ENCODE measurements at regions not wholly inside any gene's neighbourhood (a gene's known extent, or its start where the extent isn't known, plus 50 kb on each side); places are given as distances from the start of the nearest gene placed in this dataset.

DNA sequence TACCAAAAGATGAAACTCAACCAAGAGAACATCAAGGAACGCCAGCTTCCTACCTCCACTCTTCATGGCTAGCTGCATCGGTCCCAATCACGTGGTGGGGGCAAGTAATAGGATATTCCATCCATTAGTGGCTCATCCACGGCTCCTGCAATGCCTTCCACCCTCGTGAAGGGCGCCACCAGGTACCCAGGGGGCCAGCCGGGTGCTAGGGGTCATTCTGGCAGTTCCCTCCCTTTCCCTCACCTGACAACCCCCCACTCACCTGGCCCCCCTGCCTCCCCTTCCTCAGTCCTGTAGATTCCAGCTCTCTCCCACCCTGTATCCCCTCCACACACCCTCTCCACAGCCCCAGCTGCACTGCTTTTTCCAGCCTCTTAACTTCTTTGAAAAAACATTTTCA is 161.9 kb downstream of the URI1 start:
- H3K4me3 ChIP-seq (ENCODE audit: low read length), result no peak overlapping the region
- no peak for DNase-seq
- H4K8ac ChIP-seq (ENCODE audit: low read depth, low read length), result no peak overlapping the region
- H3K79me1 ChIP-seq (ENCODE audit: low read length), result no peaks in the 10 kb centered on the region
- H3K27me3 ChIP-seq (ENCODE audit: insufficient read depth, low read length, poor library complexity), result no peaks in the 10 kb centered on the region
- H3K4me1 ChIP-seq (ENCODE audit: control insufficient read depth, low read depth, low read length), result no peaks in the 10 kb centered on the region
- no peak overlapping the region for H3K4me2 ChIP-seq (ENCODE audit: low read length)
- no peaks in the 10 kb centered on the region for H3K79me2 ChIP-seq (ENCODE audit: control insufficient read depth, insufficient read depth, low read length)
- H3K27ac ChIP-seq (ENCODE audit: low read depth, low read length), result no peak overlapping the region
- H2AK5ac ChIP-seq (ENCODE audit: low read length), result no peak overlapping the region
- H2BK5ac ChIP-seq (ENCODE audit: low read length), result no peak overlapping the region
- no peak overlapping the region for H4K5ac ChIP-seq (ENCODE audit: low read length)
- no peak overlapping the region for H2BK15ac ChIP-seq (replicated peaks; ENCODE audit: low read depth)
- H3K23ac ChIP-seq (ENCODE audit: low read length), result no peak overlapping the region
- no peak overlapping the region for H3K18ac ChIP-seq (ENCODE audit: low read length)
- no peak overlapping the region for H3K9ac ChIP-seq (ENCODE audit: low read length)
- no peak overlapping the region for H3K56ac ChIP-seq (ENCODE audit: low read length)
- no peak overlapping the region for H2BK120ac ChIP-seq (ENCODE audit: low read depth, low read length)
- no CpG with 5 or more reads among the region's 7 CpGs for WGBS (ENCODE audit: extremely low coverage, insufficient coverage, low lambda C conversion rate)
- H3K36me3 ChIP-seq (ENCODE audit: control insufficient read depth, insufficient read depth, low read length), result no peaks in the 10 kb centered on the region
- H3K4ac ChIP-seq (ENCODE audit: low read depth, low read length), result no peak overlapping the region

DNA sequence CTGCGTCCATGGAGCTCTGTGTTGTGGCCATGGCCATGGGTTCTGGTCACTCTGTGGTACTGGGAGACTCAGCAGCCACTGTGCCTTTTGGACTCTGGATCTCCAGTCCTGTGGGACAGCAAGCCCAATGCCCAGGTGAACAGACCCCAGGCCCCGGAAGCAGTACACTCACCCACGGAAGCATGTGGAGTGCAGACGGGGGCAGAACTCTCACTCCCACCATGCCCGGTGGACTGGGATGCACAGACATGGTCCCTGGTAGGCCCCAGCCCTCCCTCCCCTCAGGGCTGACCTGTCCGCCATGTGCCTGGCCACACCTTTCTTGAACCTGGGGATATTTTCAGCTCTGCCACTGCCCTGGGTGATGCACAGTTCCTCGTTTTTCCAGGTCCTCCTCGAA is 163.3 kb downstream of the URI1 start:
- H3K27ac ChIP-seq (ENCODE audit: low read depth, low read length), result no peak overlapping the region
- no peak overlapping the region for H3K4me2 ChIP-seq (ENCODE audit: low read length)
- no peaks in the 10 kb centered on the region for H3K27me3 ChIP-seq (ENCODE audit: insufficient read depth, low read length, poor library complexity)
- no peak overlapping the region for H4K8ac ChIP-seq (ENCODE audit: low read depth, low read length)
- no peak overlapping the region for H3K18ac ChIP-seq (ENCODE audit: low read length)
- no peak overlapping the region for H3K23ac ChIP-seq (ENCODE audit: low read length)
- H2BK15ac ChIP-seq (replicated peaks; ENCODE audit: low read depth), result no peak overlapping the region
- no peak overlapping the region for H3K9ac ChIP-seq (ENCODE audit: low read length)
- no peak overlapping the region for H3K56ac ChIP-seq (ENCODE audit: low read length)
- H4K5ac ChIP-seq (ENCODE audit: low read length), result no peak overlapping the region
- WGBS (ENCODE audit: extremely low coverage, insufficient coverage, low lambda C conversion rate), result no CpG with 5 or more reads among the region's 8 CpGs
- H2AK5ac ChIP-seq (ENCODE audit: low read length), result no peak overlapping the region
- H2BK5ac ChIP-seq (ENCODE audit: low read length), result no peak overlapping the region
- no peak overlapping the region for H2BK120ac ChIP-seq (ENCODE audit: low read depth, low read length)
- no peak overlapping the region for H3K4ac ChIP-seq (ENCODE audit: low read depth, low read length)
- H3K79me2 ChIP-seq (ENCODE audit: control insufficient read depth, insufficient read depth, low read length), result no peaks in the 10 kb centered on the region
- no peak overlapping the region for H3K4me3 ChIP-seq (ENCODE audit: low read length)
- no peaks in the 10 kb centered on the region for H3K4me1 ChIP-seq (ENCODE audit: control insufficient read depth, low read depth, low read length)
- no peaks in the 10 kb centered on the region for H3K79me1 ChIP-seq (ENCODE audit: low read length)
- H3K36me3 ChIP-seq (ENCODE audit: control insufficient read depth, insufficient read depth, low read length), result no peaks in the 10 kb centered on the region
- DNase-seq, result no peak

DNA sequence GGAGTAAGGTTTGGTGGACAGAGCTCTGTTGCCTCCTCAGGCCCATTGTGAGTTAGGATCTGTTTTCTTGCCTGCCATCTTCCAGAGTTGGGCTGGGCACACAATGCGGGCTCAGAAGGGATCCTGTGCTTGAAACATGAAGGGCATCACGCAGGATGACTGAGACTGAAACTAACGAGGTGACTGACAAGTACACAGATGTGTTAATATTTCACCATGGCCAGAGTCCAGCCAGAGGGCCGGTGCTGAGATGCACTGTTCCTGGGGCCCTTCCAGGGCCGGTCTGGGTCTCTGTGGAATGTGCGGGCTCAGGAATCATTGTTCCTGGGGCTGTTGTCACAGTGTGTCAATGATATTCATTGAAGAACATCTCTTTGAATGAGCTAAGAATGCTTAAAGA is 163.7 kb downstream of the URI1 start:
- H2BK15ac ChIP-seq (replicated peaks; ENCODE audit: low read depth), result no peak overlapping the region
- H3K79me1 ChIP-seq (ENCODE audit: low read length), result no peaks in the 10 kb centered on the region
- no peak overlapping the region for H3K4me2 ChIP-seq (ENCODE audit: low read length)
- no peak overlapping the region for H3K27ac ChIP-seq (ENCODE audit: low read depth, low read length)
- no peak overlapping the region for H3K18ac ChIP-seq (ENCODE audit: low read length)
- no peak overlapping the region for H3K4me3 ChIP-seq (ENCODE audit: low read length)
- H2BK5ac ChIP-seq (ENCODE audit: low read length), result no peak overlapping the region
- H4K5ac ChIP-seq (ENCODE audit: low read length), result no peak overlapping the region
- WGBS (ENCODE audit: extremely low coverage, insufficient coverage, low lambda C conversion rate), result no CpG with 5 or more reads among the region's 6 CpGs
- H3K23ac ChIP-seq (ENCODE audit: low read length), result no peak overlapping the region
- no peak overlapping the region for H4K8ac ChIP-seq (ENCODE audit: low read depth, low read length)
- no peak for DNase-seq
- no peaks in the 10 kb centered on the region for H3K36me3 ChIP-seq (ENCODE audit: control insufficient read depth, insufficient read depth, low read length)
- no peaks in the 10 kb centered on the region for H3K4me1 ChIP-seq (ENCODE audit: control insufficient read depth, low read depth, low read length)
- H2AK5ac ChIP-seq (ENCODE audit: low read length), result no peak overlapping the region
- H3K4ac ChIP-seq (ENCODE audit: low read depth, low read length), result no peak overlapping the region
- no peaks in the 10 kb centered on the region for H3K79me2 ChIP-seq (ENCODE audit: control insufficient read depth, insufficient read depth, low read length)
- no peak overlapping the region for H3K9ac ChIP-seq (ENCODE audit: low read length)
- no peak overlapping the region for H3K56ac ChIP-seq (ENCODE audit: low read length)
- no peaks in the 10 kb centered on the region for H3K27me3 ChIP-seq (ENCODE audit: insufficient read depth, low read length, poor library complexity)
- H2BK120ac ChIP-seq (ENCODE audit: low read depth, low read length), result no peak overlapping the region

DNA sequence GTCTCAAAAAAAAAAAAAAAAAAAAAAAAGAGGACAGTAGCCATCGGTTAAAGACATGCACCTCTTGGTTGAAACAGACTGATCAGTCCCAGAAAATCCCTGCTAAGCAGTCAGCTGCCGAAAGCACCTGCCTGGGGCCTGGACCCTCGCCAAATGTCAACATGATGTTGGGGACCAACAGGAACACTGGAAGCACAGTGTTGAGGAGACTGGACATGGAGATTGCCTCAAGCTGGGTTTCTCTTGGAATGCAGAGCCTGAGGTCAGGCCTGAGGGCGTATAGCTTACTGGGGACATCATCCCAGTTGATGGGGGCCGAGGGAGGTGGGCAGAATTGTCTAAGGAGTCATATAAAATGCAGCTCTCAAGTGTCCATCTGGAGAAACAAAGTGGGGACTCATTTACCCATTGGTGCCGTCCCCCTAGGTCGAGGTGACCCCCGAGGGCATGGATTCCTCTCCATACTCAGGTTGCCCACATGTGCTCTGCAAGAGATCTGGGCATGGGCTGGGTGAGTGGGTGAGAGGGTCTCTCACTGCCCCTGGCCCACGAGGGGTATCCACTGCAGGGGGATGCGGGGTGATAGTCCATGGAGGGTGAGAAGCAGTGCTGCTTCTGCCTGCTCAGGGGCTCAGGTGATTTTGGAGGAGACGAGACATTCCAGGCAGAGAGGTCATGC is 164.5 kb downstream of the URI1 start:
- WGBS (ENCODE audit: extremely low coverage, insufficient coverage, low lambda C conversion rate), result no CpG with 5 or more reads among the region's 11 CpGs
- Histone ChIP-seq H2BK15ac (replicated peaks; ENCODE audit: low read depth) (no peak overlapping the region), H3K4me3 (ENCODE audit: low read length) (no peak overlapping the region), H2BK5ac (ENCODE audit: low read length) (no peak overlapping the region), H3K36me3 (ENCODE audit: control insufficient read depth, insufficient read depth, low read length) (no peaks in the 10 kb centered on the region), H2BK120ac (ENCODE audit: low read depth, low read length) (no peak overlapping the region), H3K79me2 (ENCODE audit: control insufficient read depth, insufficient read depth, low read length) (no peaks in the 10 kb centered on the region), H3K27ac (ENCODE audit: low read depth, low read length) (no peak overlapping the region), H3K23ac (ENCODE audit: low read length) (no peak overlapping the region), H3K79me1 (ENCODE audit: low read length) (no peaks in the 10 kb centered on the region), H3K4ac (ENCODE audit: low read depth, low read length) (no peak overlapping the region), H4K5ac (ENCODE audit: low read length) (no peak overlapping the region), H3K9ac (ENCODE audit: low read length) (no peak overlapping the region), H2AK5ac (ENCODE audit: low read length) (no peak overlapping the region), H3K4me1 (ENCODE audit: control insufficient read depth, low read depth, low read length) (no peaks in the 10 kb centered on the region), H3K18ac (ENCODE audit: low read length) (no peak overlapping the region), H3K56ac (ENCODE audit: low read length) (no peak overlapping the region), H3K4me2 (ENCODE audit: low read length) (no peak overlapping the region), H3K27me3 (ENCODE audit: insufficient read depth, low read length, poor library complexity) (no peaks in the 10 kb centered on the region), H4K8ac (ENCODE audit: low read depth, low read length) (no peak overlapping the region)
- DNase-seq, result no peak

DNA sequence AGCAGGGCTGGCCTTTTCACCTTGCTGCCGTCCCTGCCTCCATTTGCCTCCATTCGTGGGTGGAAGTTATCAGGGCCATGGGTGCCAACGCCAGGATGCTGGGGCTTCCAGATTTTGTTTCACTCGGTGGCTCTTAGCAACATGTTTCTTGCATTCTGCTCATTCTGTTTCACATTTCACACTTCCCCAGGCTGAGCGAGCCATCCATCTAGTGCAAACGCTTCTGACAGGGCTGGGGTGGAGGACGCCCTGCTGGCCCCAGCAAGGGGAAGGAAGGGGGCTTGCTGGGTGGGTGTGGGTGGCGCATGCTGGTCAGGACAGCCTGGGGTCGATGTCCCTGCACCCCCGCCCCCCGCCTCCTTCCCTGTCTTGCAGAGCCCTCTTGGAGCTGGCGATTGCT is 165.2 kb downstream of the URI1 start:
- Histone ChIP-seq H4K8ac (ENCODE audit: low read depth, low read length) (no peak overlapping the region), H3K4me3 (ENCODE audit: low read length) (no peak overlapping the region), H2BK120ac (ENCODE audit: low read depth, low read length) (no peak overlapping the region), H3K9ac (ENCODE audit: low read length) (no peak overlapping the region), H3K18ac (ENCODE audit: low read length) (no peak overlapping the region), H4K5ac (ENCODE audit: low read length) (no peak overlapping the region), H3K23ac (ENCODE audit: low read length) (no peak overlapping the region), H3K36me3 (ENCODE audit: control insufficient read depth, insufficient read depth, low read length) (no peaks in the 10 kb centered on the region), H3K4ac (ENCODE audit: low read depth, low read length) (no peak overlapping the region), H2BK5ac (ENCODE audit: low read length) (no peak overlapping the region), H3K27me3 (ENCODE audit: insufficient read depth, low read length, poor library complexity) (no peaks in the 10 kb centered on the region), H3K4me1 (ENCODE audit: control insufficient read depth, low read depth, low read length) (no peaks in the 10 kb centered on the region), H2AK5ac (ENCODE audit: low read length) (no peak overlapping the region), H2BK15ac (replicated peaks; ENCODE audit: low read depth) (no peak overlapping the region), H3K79me2 (ENCODE audit: control insufficient read depth, insufficient read depth, low read length) (no peaks in the 10 kb centered on the region), H3K56ac (ENCODE audit: low read length) (no peak overlapping the region), H3K4me2 (ENCODE audit: low read length) (no peak overlapping the region), H3K79me1 (ENCODE audit: low read length) (no peaks in the 10 kb centered on the region), H3K27ac (ENCODE audit: low read depth, low read length) (no peak overlapping the region)
- no peak for DNase-seq
- no CpG with 5 or more reads among the region's 12 CpGs for WGBS (ENCODE audit: extremely low coverage, insufficient coverage, low lambda C conversion rate)

DNA sequence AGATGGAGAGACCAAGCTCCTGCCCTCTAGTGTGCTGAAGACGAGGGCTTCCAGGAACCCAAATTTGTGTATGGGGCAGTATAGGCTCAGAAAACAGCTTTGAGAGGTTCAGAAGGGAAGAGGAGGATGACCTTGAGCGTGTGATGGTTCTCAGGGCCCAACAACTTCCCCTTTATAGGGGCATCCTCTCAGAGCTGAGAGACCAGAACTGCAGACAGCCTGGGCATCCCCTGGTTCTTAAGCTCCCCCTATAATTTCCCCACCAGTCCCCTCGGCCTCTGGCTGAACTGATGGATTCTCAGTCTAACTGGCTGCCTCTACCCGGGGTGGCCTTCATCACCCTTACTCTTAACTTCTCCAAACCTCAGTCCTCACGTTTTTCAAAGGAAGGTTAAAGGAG is 167.5 kb downstream of the URI1 start:
- no CpG with 5 or more reads among the region's 5 CpGs for WGBS (ENCODE audit: extremely low coverage, insufficient coverage, low lambda C conversion rate)
- Histone ChIP-seq H3K4me1 (ENCODE audit: control insufficient read depth, low read depth, low read length) (no peaks in the 10 kb centered on the region), H3K27me3 (ENCODE audit: insufficient read depth, low read length, poor library complexity) (no peaks in the 10 kb centered on the region), H3K23ac (ENCODE audit: low read length) (no peak overlapping the region), H3K56ac (ENCODE audit: low read length) (no peak overlapping the region), H3K4me3 (ENCODE audit: low read length) (no peak overlapping the region), H2BK15ac (replicated peaks; ENCODE audit: low read depth) (no peak overlapping the region), H3K4ac (ENCODE audit: low read depth, low read length) (no peak overlapping the region), H3K27ac (ENCODE audit: low read depth, low read length) (no peak overlapping the region), H2BK120ac (ENCODE audit: low read depth, low read length) (no peak overlapping the region), H3K18ac (ENCODE audit: low read length) (no peak overlapping the region), H2BK5ac (ENCODE audit: low read length) (no peak overlapping the region), H2AK5ac (ENCODE audit: low read length) (no peak overlapping the region), H3K79me2 (ENCODE audit: control insufficient read depth, insufficient read depth, low read length) (no peaks in the 10 kb centered on the region), H3K36me3 (ENCODE audit: control insufficient read depth, insufficient read depth, low read length) (no peaks in the 10 kb centered on the region), H3K79me1 (ENCODE audit: low read length) (no peaks in the 10 kb centered on the region), H3K9ac (ENCODE audit: low read length) (no peak overlapping the region), H3K4me2 (ENCODE audit: low read length) (no peak overlapping the region), H4K8ac (ENCODE audit: low read depth, low read length) (no peak overlapping the region), H4K5ac (ENCODE audit: low read length) (no peak overlapping the region)
- no peak for DNase-seq

Data from mesendoderm (in vitro differentiated cells).